SK-N-SH treated with all-trans-retinoic acid at 6 μM for 48 hours (cell line): ENCODE measurements at regions not wholly inside any gene's neighbourhood (a gene's known extent, or its start where the extent isn't known, plus 50 kb on each side); places are given as distances from the start of the nearest gene placed in this dataset.

Source experiments
- ATAC-seq: fragments of 200-7000 bp; cut with Tn5 transposase; 3 replicates; pipeline ENCODE4 v1.9.1; 2020; ENCODE audit warnings: mild to moderate bottlenecking, moderate library complexity
- ARNTL ChIP-seq: fragments of 450-650 bp; formaldehyde crosslinking; IDR thresholded peaks from 2 replicates; pipeline ENCODE4 v1.5.0; 2020; ENCODE audit warnings: low read depth, mild to moderate bottlenecking, moderate library complexity, borderline replicate concordance
- BACH2 ChIP-seq: fragments of 250-450 bp; sonication (Bioruptor Pico); IDR thresholded peaks from 2 replicates; pipeline ENCODE4 v1.9.0; 2021; ENCODE audit warnings: mild to moderate bottlenecking, borderline replicate concordance
- CREB5 ChIP-seq: fragments of 250-450 bp; sonication (Bioruptor Pico); IDR thresholded peaks from 2 replicates; pipeline ENCODE4 v1.5.1; 2020; ENCODE audit warnings: low read depth, mild to moderate bottlenecking, moderate library complexity
- CSDC2 ChIP-seq: fragments of 250-450 bp; sonication (Bioruptor Pico); IDR thresholded peaks from 2 replicates; pipeline ENCODE4 v1.5.0; 2020; ENCODE audit warnings: mild to moderate bottlenecking, moderate library complexity
- ESRRG ChIP-seq: fragments of 250-450 bp; sonication (Bioruptor Pico); IDR thresholded peaks from 2 replicates; pipeline ENCODE4 v1.6.1; 2021; ENCODE audit warnings: mild to moderate bottlenecking
- POU6F1 ChIP-seq: fragments of 250-450 bp; sonication (Bioruptor Pico); IDR thresholded peaks from 2 replicates; pipeline ENCODE4 v1.8.0; 2021; ENCODE audit warnings: low read depth, mild to moderate bottlenecking, moderate library complexity, borderline replicate concordance
- PPARA ChIP-seq: fragments of 250-450 bp; sonication (Bioruptor Pico); IDR thresholded peaks from 2 replicates; pipeline ENCODE4 v1.5.0; 2020; ENCODE audit warnings: mild to moderate bottlenecking, borderline replicate concordance
- RARB ChIP-seq: fragments of 250-450 bp; sonication (Bioruptor Pico); IDR thresholded peaks from 2 replicates; pipeline ENCODE4 v1.8.0; 2021; ENCODE audit warnings: mild to moderate bottlenecking, moderate library complexity
- SNAI2 ChIP-seq: fragments of 250-450 bp; sonication (Bioruptor Pico); IDR thresholded peaks from 2 replicates; pipeline ENCODE4 v1.5.0; 2020; ENCODE audit warnings: mild to moderate bottlenecking, moderate library complexity
- TCF4 ChIP-seq: fragments of 250-450 bp; sonication (Bioruptor Pico); IDR thresholded peaks from 2 replicates; pipeline ENCODE4 v1.8.0; 2021; ENCODE audit warnings: mild to moderate bottlenecking, moderate library complexity, borderline replicate concordance
- ZC3H10 ChIP-seq: fragments of 250-450 bp; sonication (Bioruptor Pico); IDR thresholded peaks from 2 replicates; pipeline ENCODE4 v1.5.1; 2021; ENCODE audit warnings: mild to moderate bottlenecking, moderate library complexity
- ZFP30 ChIP-seq: fragments of 450-650 bp; formaldehyde crosslinking; IDR thresholded peaks from 2 replicates; pipeline ENCODE4 v1.5.0; 2022; ENCODE audit warnings: mild to moderate bottlenecking, moderate library complexity
- ZNF565 ChIP-seq: fragments of 450-650 bp; formaldehyde crosslinking; conservative IDR thresholded peaks from 2 replicates; pipeline ENCODE4 v1.5.0; 2020; ENCODE audit warnings: low read depth, mild to moderate bottlenecking, moderate library complexity
- ZNF8 ChIP-seq: fragments of 450-650 bp; formaldehyde crosslinking; IDR thresholded peaks from 2 replicates; pipeline ENCODE4 v1.5.0; 2020; ENCODE audit warnings: mild to moderate bottlenecking, moderate library complexity
- TF ChIP-seq, protein P1 (sequence below): fragments of 250-450 bp; sonication (Bioruptor Pico); IDR thresholded peaks from 2 replicates; pipeline ENCODE4 v1.5.0; 2020; ENCODE audit warnings: mild to moderate bottlenecking, moderate library complexity
- TF ChIP-seq, protein P2 (sequence below): fragments of 250-450 bp; sonication (Bioruptor Pico); IDR thresholded peaks from 2 replicates; pipeline ENCODE4 v1.5.1; 2021; ENCODE audit warnings: mild to moderate bottlenecking, moderate library complexity
- TF ChIP-seq, protein P3 (sequence below): fragments of 250-450 bp; sonication (Bioruptor Pico); IDR thresholded peaks from 2 replicates; pipeline ENCODE4 v1.8.0; 2020; ENCODE audit warnings: mild to moderate bottlenecking, moderate library complexity, borderline replicate concordance

- TF ChIP-seq, protein P1, sequence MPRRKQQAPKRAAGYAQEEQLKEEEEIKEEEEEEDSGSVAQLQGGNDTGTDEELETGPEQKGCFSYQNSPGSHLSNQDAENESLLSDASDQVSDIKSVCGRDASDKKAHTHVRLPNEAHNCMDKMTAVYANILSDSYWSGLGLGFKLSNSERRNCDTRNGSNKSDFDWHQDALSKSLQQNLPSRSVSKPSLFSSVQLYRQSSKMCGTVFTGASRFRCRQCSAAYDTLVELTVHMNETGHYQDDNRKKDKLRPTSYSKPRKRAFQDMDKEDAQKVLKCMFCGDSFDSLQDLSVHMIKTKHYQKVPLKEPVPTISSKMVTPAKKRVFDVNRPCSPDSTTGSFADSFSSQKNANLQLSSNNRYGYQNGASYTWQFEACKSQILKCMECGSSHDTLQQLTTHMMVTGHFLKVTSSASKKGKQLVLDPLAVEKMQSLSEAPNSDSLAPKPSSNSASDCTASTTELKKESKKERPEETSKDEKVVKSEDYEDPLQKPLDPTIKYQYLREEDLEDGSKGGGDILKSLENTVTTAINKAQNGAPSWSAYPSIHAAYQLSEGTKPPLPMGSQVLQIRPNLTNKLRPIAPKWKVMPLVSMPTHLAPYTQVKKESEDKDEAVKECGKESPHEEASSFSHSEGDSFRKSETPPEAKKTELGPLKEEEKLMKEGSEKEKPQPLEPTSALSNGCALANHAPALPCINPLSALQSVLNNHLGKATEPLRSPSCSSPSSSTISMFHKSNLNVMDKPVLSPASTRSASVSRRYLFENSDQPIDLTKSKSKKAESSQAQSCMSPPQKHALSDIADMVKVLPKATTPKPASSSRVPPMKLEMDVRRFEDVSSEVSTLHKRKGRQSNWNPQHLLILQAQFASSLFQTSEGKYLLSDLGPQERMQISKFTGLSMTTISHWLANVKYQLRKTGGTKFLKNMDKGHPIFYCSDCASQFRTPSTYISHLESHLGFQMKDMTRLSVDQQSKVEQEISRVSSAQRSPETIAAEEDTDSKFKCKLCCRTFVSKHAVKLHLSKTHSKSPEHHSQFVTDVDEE (CRISPR knock-in tag) = no peak
- TF ChIP-seq ESRRG (CRISPR knock-in tag) (no peak), CREB5 (CRISPR knock-in tag) (no peak), SNAI2 (CRISPR knock-in tag) (no peak), POU6F1 (no peak), PPARA (CRISPR knock-in tag) (no peak), ZFP30 (CRISPR knock-in tag) (no peak), TCF4 (CRISPR knock-in tag) (no peak)
- ATAC-seq = no peak
Observed at GRCh38 chr1:105017587-105017986, 1267.9 kb downstream of the AMY1C start.

DNA sequence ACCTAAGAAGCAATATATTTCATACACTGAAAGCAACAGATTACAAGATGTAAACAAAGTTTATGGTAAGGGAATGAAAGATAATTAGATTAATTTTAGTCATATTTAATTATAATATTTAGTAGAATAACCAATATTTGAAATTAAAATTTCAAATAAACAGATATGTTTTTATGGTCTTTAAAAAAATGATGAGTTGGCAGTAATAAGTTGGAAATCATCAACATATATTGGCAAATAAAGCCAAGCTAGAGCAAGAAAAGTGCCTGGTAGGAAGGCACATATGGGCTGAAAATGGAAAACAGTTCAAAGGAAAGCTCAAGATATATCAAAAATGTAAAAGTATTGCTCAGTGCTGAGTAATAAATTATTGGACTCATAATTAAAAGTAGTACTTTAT, 1274.0 kb downstream of the AMY1C start:
- TF ChIP-seq ZC3H10 (CRISPR knock-in tag) = no peak
- no peak for TF ChIP-seq RARB
- no peak for TF ChIP-seq SNAI2 (CRISPR knock-in tag)
- TF ChIP-seq ARNTL (CRISPR knock-in tag) = no peak
- ATAC-seq = no peak

- TF ChIP-seq ARNTL (CRISPR knock-in tag) (no peak), ZNF8 (CRISPR knock-in tag) (no peak), CSDC2 (no peak), RARB (no peak), ESRRG (CRISPR knock-in tag) (no peak), POU6F1 (no peak), ZC3H10 (CRISPR knock-in tag) (no peak), BACH2 (CRISPR knock-in tag) (no peak), ZNF565 (CRISPR knock-in tag) (no peak), ZFP30 (CRISPR knock-in tag) (no peak)
- TF ChIP-seq, protein P2, sequence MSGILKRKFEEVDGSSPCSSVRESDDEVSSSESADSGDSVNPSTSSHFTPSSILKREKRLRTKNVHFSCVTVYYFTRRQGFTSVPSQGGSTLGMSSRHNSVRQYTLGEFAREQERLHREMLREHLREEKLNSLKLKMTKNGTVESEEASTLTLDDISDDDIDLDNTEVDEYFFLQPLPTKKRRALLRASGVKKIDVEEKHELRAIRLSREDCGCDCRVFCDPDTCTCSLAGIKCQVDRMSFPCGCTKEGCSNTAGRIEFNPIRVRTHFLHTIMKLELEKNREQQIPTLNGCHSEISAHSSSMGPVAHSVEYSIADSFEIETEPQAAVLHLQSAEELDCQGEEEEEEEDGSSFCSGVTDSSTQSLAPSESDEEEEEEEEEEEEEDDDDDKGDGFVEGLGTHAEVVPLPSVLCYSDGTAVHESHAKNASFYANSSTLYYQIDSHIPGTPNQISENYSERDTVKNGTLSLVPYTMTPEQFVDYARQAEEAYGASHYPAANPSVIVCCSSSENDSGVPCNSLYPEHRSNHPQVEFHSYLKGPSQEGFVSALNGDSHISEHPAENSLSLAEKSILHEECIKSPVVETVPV = no peak
- TF ChIP-seq, protein P3, sequence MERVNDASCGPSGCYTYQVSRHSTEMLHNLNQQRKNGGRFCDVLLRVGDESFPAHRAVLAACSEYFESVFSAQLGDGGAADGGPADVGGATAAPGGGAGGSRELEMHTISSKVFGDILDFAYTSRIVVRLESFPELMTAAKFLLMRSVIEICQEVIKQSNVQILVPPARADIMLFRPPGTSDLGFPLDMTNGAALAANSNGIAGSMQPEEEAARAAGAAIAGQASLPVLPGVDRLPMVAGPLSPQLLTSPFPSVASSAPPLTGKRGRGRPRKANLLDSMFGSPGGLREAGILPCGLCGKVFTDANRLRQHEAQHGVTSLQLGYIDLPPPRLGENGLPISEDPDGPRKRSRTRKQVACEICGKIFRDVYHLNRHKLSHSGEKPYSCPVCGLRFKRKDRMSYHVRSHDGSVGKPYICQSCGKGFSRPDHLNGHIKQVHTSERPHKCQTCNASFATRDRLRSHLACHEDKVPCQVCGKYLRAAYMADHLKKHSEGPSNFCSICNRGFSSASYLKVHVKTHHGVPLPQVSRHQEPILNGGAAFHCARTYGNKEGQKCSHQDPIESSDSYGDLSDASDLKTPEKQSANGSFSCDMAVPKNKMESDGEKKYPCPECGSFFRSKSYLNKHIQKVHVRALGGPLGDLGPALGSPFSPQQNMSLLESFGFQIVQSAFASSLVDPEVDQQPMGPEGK (CRISPR knock-in tag) = no peak
- TF ChIP-seq, protein P1 (CRISPR knock-in tag) = no peak
- TF ChIP-seq, all 23 proteins: peak for 0
- ATAC-seq = no peak
Observed at GRCh38 chr1:105027838-105028471, 1278.3 kb downstream of the AMY1C start.
